Ammon's horn (tissue), 1 donor: ENCODE measurements at regions not wholly inside any gene's neighbourhood (a gene's known extent, or its start where the extent isn't known, plus 50 kb on each side); places are given as distances from the start of the nearest gene placed in this dataset.
"Not testable (repeated sequence)": the region's sequence is repeated elsewhere in the genome, so short reads cannot be mapped to it uniquely, and the experiment has no call there.

Experiments
- DNase-seq: peaks from one replicate; pipeline ENCODE4 v3.0.0-alpha.2; 2016; ENCODE audit warnings: low spot score

DNA sequence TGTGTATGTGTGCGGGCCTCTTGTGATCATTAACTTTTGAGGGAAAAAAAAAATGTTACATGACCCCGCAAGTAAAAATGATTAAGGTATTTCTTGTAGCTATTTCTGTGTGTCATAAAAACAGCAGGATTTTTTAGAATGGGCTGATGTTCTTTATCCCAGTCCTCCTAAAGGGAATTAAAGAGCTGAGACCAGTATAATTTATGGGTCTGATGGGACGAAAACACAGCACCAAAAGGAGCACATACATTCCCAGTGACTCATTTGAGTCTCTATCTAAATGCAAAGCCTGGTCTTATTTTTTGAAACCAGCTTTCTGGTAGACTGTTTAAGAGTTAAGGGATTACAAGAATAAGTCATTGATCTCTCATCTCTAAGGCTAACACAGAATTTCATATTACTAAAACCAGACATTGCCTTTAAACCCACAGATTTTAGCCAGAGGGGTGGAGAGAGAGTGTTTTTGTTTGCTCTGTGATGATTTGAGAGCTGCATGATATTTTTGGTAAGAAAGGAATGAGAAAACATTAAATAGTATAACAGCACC is 342.3 kb upstream of the EPHA4 start:
- DNase-seq, result no peak

DNA sequence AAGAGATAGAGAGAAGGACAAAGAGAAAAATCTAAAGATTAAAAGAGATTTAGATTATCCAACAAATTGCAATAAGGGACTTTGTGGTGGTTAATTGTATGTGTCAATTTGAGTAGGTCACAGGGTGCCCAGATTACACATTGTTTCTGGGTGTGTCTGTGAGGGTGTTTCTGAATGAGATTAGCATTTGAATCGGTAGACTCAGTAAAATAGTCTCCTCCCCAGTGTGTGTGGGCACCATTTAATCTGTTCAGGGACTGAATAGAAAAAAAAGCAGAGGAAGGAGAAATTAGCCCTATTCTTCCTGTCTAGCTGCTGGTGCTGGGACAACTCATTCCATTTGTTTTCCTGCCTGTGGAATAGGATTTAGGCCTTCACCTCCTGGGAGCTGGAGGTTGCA is 339.8 kb upstream of the EPHA4 start:
- no peak for DNase-seq

DNA sequence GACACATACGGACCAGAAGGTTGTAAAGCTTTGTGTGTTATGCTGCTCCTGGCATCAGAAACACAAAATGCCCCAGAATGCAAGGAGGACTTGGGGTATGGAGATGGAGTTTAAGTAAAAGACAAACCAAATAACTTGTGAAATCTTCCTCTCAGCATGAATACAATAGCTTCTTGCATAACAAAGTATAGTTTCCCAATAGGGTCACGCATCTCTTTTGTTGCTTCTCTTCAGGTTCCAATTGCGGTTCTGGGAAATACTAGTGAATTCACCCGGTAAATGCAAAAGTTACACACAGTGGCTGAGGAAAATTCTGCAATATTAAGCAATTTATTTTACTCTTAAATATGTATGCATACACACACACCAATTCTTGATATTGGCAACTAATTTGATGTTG is 339.2 kb upstream of the EPHA4 start:
- DNase-seq, result no peak

DNA sequence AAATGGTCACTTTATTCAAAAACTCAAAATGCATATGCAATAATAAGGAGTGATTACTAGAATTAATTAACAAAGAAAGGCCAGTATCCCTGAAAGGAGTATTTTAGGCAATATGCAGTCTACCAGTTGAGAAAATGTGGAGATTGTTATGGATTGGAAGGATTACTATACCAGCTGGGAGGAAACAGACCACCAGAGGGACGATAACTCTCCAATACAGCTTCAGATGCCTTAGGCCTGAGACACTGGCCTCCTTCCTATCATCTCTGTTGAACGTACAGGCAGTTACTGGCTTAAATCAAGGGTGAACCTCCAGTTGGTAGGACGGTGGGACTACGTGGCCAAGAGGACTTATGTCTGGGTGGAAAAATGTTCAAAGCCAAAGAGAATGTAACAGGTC is 336.4 kb upstream of the EPHA4 start:
- no peak for DNase-seq

DNA sequence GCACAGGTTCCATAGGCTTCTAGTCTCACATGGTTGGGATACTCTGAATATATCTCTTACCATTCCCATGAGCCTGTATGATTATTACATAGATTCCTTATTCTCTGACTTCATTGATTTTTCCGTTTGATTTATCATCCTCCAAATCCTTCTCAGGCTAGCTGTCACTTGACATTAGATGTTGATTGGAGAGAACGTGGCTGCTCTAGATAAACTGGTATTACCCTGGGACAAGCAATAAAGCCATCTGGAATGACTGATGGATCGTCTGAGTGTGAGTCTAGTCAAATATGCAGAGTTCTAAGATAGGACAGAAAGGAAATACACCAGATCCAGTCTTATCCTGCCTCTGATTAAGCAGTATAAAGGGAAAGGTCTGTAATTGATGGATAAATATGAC is 325.6 kb upstream of the EPHA4 start:
- no peak for DNase-seq

DNA sequence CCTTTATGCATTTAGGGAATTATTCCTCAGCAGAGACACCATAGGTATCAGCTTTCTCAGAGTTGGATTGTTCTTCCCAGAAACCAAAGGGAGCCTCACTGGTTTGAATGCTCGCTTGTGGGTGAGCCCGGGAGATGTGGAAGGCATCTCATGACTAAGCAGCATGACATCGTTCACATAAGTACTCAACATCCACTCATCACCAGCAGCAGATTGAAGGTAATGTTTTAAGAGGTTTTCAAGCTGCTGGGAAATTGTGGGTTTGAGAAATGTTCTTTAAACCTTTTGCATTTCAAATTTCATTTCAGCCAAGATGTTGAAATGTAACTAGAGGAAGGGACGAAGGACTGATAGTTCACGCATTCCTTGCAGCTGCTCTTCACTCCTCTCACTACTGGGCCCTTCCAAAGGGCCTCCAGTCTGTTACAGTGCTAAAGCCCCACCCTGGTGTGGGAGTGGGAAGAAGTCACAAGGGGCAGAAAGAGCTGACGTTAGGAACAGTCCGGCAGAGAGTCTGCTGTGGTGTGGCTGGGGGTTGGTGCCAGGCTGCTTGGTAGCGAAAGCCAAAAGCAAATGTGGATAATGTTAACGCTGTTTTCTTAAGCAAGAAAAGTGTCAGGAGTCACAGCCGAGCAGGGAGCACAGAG is 324.5 kb upstream of the EPHA4 start:
- peak; percentile 23 for DNase-seq

DNA sequence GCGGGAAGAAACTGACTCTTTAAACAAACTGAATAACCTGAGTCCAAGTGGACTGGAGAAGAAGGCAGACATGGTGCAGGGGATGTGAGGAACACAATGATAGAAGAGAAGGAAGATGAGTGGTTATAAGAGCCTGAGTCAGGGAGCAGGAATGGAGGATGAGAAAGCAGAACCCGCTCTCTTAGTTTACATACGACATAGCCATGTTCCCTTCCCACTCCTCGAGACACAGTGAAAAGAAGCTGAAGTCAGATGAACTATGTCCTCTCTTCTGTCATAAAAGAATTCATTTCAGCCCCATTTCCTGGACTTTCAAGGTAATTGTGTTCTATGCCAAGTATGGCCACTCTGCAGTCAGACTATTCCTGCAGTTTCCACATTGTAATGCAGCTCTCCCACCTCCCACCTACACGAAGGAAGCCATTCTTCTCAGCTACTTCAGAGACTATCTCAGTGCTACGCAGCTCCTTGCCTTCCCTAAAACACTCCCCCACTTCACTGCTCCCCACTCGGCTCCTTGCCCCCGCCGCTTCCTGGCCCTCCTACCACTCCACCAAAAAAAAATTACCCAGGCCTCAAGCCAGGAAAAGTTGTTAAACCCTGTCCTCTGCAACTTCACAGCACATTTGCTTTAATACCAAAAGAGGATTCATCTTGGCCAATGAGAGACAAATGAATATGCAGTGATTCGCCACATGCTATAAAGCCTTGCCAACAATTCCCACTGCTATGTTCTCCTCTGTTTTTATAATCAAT is 323.4 kb upstream of the EPHA4 start:
- DNase-seq, result peak; percentile 43

DNA sequence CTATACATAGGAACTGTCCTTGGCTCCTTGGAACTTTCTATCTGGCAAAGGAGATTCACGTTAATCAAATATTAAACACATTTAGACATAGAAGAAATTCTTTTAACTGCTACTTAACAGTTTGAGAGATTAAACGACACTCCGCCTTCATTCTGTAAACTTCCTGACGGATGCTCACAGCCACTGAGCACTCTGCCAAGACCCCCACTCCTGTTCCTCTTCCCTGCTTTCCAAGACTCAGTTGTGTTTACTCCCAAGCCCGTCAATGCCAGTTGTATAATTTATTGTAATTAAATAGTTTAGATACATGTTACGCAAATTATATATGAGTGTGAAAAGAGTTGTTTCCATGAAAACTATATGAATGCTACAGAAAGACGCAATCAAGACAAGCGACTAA is 321.4 kb upstream of the EPHA4 start:
- DNase-seq, result no peak

DNA sequence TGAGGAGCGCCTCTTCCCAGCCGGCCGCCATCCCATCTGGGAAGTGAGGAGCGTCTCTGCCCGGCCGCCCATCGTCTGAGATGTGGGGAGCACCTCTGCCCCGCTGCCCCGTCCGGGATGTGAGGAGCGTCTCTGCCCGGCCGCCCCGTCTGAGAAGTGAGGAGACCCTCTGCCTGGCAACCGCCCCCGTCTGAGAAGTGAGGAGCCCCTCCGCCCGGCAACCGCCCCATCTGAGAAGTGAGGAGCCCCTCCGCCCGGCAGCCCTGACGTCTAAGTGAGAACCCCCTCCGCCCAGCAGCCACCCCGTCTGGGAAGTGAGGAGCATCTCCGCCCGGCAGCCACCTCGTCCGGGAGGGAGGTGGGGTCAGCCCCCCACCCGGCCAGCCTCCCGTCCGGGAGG is 319.9 kb upstream of the EPHA4 start:
- not testable (repeated sequence) for DNase-seq

DNA sequence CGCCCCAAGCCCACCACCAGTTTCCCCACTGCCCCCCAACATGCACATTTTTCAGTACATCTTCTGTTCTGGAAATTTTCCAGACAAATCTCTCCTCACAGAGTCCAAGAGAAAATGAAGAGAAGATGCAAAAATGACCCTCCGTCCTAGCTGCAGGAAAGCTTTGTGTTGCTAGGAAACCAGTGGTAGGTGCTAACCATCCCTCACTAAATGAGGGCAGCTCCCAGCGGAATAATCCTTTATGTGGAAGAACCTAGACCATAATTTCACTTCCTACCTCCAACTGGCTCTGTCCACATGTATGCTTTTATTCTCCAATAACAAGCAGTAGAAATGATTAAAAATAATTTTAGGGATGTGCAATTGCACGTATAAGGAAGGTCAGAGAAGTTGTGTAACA is 311.9 kb upstream of the EPHA4 start:
- DNase-seq, result no peak

DNA sequence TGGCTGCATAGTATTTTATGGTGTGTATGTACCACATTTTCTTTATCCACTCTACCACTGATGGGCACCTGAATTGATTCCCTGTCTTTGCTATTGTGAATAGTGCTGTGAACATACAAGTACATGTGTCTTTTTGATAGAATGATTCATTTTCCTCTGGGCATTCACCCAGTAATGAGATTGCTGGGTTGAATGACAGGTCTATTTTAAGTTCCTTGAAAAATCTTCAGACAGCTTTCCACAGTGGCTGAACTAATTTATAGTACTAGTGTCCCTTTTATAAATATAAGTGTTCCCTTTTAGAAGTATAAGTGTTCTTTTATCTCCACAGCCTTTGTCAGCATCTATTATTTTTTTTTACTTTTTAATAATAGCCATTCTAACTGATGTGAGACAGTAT is 303.9 kb upstream of the EPHA4 start:
- DNase-seq, result no peak

DNA sequence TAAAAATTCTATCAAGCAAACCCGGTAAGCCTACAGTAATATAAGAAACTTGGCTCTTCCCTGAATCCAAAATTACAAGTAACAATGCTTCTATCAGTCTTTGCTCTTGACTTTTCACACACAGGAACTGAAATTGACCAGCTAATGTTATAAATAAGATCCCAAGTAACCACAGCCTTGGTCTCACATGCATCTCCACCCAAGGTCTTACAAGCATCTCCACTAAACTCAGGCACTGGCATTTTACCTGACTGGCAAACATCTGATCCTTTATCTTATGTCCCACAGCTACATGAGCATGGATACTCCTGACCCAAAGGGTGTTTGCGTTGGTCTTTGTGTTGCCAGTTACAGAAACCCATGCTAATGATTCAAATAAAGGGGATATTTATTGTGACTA is 302.3 kb upstream of the EPHA4 start:
- no peak for DNase-seq

DNA sequence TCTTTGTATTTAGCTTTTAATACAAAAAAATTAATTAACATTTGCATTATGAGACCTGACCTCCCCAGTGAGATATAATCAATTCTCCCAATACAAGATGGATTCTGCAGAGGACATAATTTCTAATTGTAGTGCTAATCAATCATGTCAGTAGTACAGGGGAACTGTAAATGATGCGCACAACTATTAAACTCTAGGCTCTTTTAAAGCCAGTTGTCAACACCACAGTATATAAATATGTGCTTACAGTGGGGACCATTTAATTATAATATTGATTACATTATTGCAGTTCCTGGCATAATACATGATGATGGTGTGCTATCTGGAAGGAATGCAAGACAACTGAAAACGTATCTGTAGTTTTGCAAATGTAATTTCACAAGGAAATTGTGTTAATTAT is 285.6 kb upstream of the EPHA4 start:
- DNase-seq, result no peak

DNA sequence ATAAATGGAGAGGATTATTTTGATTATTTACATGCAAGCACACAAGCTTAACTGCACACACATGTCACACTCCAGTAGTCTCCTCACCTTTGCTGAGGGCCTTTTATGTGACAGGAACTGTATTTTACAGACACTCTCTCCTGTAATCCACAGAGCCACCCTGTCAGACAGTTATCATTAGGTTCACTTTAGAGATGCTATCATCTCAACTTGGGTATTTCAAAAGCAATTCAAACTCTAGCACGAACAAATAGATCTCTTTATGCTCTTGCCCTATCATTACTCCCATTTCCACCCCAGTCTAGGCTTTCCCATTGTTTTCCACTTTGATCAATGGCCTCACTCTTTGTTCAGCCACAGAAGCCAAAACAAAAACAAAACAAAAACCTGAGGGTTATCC is 281.2 kb upstream of the EPHA4 start:
- no peak for DNase-seq

DNA sequence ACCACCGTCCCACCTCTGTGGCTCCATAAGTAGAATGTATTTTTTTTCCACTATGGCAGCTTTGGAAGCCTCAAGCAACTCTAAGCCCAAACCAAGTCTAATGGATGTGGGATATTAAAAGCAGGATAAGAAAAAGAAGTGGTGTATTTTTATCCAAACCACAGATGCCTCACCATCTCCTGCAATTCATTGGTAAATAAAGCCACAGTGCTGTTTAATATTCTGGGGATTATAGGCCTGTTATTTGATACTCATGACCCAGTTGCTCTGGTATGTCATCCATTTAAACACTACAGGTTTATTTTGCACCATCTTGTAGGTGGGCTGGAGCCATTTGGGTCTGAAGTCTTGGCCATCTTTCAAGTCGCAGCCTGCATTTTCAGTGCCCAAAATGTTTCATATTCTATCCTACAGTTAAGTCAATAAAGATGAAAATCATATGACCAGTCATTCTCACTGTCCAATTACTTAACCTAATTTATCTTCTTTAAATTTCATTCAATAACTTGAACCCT is 279.5 kb upstream of the EPHA4 start:
- no peak for DNase-seq

DNA sequence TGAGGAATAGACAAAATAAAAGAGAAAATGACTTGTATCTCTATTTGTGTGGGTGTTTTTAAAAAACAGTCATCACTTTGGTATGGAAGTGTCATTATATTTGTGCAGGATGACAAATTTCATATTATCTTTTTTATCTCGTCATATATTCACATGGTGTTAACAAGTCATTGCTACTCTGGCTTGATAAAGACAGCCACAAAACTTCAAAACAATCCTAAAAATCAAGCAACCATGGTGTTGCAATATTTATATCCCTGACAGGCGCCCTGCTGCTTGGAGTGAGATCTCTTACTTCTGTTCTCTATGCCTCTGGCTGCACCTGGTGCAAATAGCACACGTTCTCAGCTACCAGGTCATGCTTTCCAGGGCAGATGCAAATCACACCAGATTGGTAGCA is 278.0 kb upstream of the EPHA4 start:
- DNase-seq, result no peak

DNA sequence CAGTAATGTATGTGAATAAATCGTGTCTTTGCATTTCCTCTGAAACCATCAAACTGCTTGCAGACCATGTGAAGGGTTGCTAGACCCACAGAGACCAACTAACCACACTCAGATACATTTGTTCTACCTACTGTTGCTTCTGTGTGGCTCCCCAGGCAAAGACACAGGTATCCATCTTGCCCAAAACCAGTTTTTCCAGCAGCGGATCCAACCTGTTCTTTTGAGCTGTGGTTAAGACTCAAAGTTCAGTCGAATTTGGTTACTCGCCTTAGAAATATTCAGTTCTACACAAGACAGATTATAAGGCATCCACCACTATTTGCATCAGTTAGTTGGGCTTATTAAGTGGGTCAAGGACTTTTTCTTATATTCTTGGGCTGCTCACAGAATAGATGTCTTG is 276.2 kb upstream of the EPHA4 start:
- DNase-seq, result no peak

DNA sequence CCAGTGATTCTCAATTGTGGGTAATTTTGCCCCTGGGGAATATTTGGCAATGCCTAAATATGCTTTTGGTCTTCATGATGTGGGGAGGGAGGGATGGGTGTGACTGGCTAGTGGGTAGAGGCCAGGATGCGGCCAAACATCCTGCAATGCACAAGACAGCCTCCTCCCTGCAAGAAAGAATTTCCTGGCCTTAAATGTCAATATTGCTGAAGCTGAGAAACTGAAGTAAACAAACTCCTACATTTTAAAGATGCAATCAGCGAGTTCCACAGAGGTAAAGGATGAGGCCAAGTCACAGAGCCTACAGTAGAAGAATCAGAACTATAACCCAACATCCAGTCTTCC is 272.9 kb upstream of the EPHA4 start:
- DNase-seq, result no peak

DNA sequence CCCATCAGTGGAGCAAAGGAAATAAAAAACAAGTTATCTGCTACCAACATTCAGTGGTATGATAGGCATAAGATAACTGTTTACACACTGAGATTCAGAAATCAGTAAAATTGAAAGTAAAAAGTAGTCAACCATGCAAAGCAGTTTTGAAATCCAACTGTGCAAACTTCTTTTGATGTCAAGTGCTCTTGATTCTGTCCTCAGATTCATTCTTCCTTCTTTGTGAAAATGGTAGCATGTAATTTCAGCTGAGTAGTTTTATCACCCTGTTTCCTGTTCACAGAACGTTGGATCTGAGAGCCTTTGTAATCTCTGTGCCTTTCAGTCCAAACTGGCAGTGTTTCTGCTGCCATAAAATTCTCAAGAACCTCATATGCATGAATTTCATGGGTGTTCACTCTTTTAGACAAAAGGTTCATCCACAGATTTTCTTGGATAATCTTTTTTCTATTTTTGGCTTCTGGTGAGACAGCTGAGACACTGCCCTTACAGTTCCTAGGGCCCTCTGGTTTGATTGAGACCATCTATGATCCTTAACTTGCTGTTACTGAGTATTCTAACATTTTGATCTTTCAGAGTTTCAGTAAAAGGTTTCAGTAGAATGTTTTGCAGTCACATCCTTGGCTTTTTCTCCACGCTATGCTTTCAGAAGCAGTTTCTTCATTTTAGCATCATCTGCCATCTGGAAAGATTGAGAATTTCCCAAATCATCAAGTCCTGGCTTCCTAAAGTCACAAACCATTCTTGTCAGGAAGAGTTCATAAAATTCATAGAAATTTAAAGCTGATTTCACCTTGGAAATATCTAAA is 272.3 kb upstream of the EPHA4 start:
- DNase-seq, result no peak

DNA sequence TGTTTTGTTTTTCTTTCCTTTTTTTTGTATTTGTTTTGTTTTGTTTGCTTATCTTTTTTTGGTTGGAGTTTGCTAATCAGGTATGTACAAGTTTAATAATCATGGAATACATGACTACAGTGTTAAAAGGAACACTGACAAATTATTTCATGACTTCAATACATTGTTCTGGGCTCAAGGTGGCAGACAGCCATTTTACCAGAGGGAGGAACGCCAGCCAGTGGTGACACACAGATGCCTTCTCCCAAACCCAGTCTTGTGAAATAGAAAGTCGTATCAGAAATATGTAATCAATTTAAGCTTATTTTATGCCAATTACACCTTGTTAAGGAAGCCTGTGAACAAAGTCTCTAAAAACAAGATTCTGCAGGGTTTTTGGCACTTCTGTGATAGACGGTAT is 264.0 kb upstream of the EPHA4 start:
- peak; percentile 30 for DNase-seq

DNA sequence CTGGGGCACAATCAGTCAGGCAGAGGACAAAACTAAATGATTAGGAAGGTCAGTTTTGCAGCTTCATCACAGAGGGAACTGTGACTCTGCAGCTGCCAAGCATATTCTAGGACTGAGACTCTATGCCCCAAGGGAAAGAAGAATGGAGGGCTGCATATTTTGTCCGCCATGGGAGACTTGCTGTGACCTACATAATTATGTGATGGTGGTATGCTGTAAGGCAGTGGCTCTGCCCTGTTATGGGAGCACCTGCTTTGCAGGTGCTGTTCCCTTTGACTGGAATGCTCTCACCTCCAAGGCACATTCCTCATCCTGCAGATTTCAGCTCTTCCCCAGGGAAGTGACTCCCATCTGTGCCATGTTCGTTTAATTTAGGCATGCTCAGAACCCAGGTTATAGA is 261.9 kb upstream of the EPHA4 start:
- no peak for DNase-seq

DNA sequence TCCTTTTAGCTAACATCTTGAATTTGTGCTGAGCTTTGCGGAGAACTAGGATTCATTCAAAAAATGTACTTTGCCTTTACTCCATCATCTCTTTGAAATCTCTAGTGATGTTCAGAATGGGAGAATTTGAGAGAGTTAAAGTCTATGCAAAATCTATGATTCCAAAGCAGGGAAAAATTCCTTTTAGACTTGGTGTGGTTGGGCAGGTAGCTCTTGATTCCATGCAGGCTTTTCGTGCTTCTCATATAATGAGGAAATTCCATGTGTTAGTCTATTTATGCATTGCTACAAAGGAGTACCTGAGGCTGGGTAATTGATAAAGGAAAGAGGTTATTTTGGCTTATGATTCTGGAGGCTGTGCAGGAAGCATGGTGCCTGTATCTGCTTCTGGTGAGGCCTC is 258.9 kb upstream of the EPHA4 start:
- no peak for DNase-seq

DNA sequence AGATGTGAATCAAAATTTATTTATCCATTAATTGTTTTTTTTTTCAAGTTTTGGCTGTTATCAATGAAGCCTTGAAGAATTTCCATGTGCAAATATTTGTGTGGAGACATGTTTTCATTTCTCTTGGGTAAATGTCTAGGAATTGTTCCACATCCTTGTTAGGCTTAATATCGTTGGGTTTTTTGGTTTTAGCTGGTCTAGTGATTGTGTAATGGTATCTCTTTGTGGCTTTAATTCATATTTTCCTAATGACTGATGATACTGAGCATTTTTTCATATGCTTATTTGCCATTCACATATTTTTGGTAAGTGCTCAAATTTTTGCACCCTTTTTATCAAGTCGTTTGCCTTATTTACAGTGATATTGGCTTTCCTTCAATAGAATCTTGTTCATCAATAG is 250.3 kb upstream of the EPHA4 start:
- DNase-seq, result no peak
